Myocyte (in vitro differentiated cells): ENCODE measurements at regions not wholly inside any gene's neighbourhood (a gene's known extent, or its start where the extent isn't known, plus 50 kb on each side); places are given as distances from the start of the nearest gene placed in this dataset.
"Not testable (repeated sequence)": the region's sequence is repeated elsewhere in the genome, so short reads cannot be mapped to it uniquely, and the experiment has no call there.

Source experiments
- DNase-seq: peaks from one replicate; pipeline ENCODE4 v3.0.0-alpha.2; 2012; ENCODE audit warnings: low read depth

DNA sequence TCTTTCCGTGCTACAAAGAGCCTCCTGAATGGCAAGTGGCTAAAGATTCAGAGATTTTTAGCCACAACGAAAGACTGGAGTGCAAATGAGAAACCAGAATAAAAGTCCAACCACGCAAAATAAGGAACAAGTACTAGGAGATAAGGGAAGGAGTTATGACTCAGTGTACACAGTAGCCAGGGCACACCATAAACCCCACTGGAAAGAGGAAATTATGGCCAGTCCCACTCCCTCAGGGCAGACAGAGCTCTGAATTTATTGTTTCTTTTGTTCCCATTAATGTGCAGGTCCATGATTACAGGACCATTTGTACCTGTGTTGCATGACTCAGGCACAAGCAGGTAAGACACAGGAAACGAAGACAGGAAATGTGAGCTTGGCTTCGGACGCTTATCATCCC is 150.3 kb upstream of the PREP start:
- no peak for DNase-seq

DNA sequence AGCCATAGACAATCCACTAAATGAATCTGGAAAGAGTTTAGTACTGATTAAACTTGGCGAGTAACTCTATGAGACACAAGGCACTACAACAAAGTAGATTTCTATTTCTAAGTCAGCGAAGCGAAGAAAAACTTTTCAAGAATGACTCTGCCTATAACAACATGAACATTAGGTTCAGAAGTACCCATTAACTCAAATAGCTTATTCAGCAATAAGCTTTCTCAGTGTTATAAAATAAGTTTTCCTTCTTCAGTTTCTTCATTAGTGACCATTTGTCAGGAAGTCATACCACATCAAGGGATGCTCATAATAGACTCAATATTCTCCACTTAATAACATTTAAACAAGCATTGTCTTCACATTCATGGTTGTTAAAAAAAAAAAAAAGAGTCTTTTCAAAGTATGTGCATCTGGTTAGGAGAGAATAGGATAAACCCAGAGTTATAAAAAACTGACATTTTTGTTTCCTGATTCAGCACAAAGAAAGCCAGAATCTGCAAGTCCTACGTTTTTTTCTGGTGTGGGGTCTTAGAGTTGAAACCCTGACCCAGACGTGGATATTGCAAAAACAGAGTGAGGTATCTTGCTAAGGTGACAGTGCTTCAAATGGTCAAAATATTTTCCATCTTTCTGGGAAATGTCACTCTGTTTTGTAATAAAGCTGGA is 148.2 kb upstream of the PREP start:
- DNase-seq: no peak

DNA sequence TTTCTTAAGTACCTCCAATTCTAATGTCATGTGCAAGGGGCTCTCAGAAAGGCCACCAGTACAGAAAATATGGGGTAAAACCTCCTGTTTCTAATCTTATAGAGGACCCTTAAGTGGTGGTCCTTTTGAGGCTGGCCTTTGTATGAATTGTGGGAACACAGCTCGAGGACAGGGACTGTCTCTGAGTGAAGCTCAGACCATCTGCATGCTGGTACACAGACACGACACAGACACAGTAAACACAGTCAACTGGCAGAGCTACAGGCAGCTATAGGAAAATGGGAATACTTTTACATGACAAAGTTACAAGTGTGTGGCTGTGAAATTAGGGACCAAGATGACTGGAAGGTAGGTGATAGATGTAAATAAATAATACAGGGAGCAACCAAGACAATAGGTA is 143.9 kb upstream of the PREP start:
- no peak for DNase-seq

DNA sequence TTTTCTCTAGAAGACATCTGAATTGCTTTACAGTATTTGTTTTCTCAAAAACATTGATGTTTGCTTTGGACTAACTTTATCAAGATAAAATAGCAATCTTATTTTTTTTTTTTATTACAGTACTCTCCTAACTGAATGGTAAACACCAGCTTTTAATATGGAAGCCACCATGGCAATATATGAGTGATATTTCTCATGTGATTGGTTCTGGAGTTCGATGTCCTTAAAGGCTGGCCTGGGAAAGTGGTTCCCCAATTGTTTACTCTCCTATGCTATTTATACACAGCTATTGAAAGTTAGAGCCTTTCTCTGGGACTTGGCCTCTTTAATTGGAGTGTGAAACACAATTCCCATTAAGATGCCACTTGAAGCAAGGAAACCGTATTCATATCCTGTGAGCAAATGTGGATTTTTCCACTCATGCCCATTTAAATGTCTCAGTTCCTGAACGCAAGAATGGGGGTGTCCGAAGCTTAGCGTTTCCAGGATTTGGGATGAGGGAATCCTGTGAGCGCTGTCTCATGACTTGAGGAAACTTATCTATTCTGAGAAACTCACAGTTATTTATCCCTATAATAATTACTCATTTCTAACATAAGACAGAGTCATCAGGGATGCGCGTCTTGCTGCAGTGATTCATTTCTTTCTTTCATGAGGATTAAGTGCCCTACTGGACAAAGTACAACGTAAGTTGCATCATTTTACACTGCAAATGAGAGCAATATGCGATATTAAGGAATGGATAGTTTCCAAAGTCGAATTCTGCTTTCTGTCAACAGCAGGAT is 143.3 kb upstream of the PREP start:
- DNase-seq: peak; percentile 19

DNA sequence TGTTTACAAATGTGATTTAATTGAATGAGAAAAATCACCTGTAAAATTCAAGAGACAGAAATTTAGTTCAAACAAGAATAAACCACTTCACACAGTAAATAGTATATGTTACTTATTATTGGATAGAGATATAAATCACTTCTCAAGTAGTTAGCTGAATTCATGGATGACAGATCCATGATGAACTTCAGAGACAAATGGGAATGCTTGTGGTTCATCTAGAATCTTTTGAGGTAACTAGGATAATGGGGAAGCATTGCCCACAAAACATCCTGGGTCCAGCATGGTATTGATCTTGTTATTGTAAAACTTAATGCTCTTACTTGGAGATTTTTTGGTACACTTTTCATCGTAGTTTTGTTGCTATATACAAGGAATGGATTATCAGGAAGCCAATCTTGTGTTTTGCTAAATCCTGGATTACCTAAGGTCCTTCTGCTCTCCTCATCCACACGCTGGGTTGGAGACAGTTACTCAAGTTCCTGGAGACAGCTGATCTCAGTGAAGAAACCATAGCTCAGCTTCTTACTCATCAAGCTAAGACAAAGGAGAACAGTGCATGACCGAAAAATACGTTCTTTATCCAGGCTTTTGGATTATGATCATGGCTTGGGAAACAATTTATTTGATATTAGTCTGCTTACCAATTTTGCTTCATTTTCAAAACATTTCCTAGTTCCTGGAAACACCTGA is 142.5 kb upstream of the PREP start:
- peak; percentile 47 for DNase-seq

DNA sequence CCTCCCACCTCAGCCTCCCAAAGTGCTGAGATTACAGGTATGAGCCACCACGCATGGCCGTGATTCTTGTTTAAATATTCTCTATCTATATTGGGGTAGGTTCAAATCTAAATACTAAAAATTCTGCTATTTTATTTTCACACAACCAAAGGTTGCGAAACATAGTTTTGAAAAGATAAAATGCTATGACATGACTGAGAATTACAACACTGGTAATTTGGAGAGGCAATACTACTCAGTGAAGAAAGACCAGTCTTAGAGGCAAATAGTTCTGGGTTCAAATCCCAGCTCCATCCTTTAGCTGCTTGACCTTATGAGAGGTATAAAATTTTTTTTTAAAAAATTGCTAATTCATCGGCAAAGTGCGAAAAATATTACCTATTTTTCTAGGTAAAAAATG is 137.0 kb upstream of the PREP start:
- no peak for DNase-seq

DNA sequence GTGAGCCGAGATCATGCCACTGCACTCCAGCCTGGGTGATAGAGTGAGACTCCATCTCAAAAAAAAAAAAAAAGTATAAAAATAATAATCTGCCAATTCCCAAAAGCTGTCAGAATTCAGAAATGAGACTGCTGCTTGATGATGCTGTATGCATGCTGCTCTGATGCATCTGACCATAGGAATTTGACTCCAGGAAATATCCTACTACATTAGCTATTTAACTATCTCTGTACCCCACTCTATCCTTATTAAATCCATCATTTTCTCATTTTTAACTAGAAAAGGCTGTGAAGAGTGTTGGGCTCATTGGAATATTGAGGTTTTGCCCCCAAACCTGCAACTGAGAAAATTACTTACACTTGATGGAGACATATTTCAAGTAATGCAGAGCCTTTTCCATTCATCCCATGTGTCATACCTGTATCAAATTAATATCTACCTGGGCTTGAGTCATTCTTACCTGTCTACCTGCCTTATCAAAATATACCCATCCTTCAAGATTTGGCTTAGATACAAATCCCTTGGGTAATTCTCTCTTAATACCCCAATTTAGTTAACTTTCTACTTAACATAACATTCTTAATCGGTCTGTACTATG is 135.2 kb upstream of the PREP start:
- DNase-seq: no peak

DNA sequence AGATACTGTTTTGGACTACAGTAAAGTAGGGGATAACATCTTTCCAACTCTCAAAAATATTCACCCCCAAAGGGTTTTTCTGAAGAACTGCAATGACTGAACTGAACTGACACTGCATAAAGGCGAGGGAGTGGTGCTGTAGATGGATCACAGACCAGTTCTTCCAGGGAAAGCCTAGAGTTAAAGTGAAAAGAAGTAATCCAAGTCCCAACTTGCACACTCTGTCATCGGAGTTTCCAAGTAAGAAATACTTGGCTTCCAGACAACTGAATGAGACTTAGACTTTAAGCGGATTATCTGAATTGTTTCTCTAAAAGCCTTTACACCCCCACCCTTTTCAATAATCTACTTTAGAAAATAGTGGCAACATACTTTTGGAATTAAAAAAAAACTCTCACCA is 134.1 kb upstream of the PREP start:
- DNase-seq: no peak

DNA sequence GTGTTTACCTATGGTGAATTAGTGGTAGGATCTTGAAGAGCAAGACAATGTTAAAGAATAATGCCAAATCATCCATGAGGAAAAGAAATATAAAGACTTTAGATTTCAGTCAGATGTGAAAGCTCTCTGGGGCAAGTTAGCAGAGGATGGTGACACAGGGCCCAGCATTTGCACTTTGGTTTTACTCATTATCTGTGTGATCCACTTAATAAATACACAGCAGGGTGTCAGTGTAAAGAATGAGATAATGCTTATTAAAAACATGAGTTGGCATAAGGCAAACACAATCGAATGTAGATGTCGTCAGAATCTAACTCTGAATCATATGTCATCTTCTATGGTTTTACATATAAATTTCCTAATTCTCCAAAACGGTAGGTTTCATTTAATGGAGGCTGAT is 130.4 kb upstream of the PREP start:
- DNase-seq: no peak

DNA sequence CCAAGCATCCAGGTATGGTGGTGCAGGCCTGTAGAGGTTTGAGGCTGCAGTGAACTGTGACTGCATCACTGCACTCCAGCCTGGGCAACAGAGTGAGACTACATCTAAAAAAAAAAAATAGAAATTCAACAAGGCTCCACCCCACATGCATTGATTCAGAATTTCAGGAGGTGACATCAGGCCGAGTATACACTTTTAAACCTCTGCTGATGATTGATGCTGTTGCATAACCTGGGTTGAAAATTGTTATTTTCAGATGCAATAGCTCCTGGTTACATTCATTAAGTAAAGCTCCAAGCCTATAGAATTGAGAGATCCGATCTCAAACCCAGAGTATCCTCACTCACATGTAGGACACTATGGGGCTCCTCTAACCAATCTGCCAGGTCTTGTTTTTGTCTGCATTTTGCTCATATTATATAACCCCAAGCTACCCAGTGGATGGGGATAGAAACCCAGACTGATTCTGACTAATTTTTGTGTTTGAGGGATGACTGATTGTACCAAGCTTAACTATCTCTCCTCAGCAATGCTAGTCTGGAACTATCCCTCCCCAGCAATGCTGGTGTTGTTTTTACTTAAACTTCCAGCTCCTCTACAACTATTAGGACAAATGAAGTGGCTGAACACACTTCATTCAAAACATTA is 123.5 kb upstream of the PREP start:
- no peak for DNase-seq

DNA sequence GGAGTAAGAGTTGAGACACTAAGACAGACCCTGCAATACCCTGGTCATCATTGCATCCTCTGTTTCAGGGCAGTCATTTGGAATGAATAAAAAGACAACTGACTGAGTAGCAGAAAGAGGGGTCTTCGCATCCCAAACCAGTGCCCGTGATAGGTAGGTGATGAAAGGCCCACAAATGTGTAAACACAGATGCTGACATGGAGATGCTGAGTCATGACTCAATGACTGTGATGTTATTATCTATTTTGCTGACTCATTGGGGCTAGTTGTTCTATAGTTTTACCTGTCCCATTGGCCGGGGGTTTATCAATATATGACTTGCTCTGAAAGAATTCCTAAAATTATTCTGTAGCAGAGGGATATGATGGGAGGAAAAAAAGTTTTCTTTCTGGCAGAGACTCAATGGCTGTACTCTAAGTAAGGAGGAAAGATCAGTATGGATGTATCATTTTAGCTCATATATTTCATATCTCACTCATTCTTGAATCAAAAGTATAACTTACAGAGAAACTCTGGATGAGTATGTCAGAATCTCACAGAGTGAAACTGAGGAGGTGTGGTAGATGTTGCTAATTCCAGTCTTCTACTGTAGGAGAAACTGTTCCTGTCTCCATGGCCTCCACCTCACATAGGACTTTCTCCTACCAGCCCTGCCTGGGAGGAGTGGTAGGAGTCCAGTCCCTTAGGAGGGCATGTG is 119.9 kb upstream of the PREP start:
- no peak for DNase-seq

DNA sequence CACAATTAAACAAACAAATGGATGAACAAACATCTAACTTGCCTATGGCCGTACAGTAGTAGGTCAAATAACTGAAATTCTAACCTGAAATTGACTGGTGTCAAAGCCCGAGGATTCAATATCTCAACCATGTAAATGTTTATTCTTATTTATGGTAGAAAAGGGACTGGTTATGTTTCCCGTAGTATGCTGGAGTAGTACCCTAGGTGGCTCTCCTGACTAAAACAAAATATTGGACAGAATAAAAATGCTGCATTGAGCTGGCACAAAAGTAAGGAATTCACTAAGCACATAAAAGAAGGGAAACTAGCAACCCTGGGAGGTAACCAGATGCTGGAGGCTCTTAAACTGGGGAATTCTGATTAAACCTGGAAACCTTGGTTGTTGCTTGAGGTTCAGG is 117.1 kb upstream of the PREP start:
- no peak for DNase-seq

DNA sequence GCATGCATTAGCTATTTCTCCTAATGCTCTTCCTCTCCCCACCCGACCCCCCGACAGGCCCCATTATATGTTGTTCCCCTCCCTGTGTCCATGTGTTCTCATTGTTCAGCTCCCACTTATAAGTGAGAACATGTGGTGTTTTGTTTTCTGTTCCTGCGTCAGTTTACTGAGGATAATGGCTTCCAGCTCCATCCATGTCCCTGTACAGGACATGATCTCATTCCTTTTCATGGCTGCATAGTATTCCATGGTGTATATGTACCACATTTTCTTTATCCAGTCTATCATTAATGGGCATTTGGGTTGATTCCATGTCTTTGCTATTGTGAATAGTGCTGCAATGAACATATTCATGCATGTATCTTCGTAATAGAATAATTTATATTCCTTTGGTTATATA is 116.1 kb upstream of the PREP start:
- DNase-seq: not testable (repeated sequence)

DNA sequence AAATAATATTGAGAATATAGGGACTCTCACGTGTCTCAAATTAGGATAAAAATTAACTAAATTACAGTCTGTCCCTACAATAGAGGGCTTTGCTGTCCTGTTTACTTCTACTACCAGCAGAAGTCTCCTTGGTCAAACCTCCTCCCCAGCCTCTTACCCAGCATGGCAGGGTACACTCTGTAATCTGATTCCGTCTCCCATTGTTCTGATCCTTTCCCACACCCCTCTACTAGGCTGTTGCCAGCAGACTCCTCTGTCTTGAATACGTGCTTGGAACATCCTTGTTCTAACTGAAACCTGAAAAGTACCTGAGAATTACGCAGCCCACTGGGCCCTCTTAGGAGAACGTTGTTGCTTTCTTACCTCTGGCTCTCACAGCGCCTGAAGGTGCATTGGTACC is 112.2 kb upstream of the PREP start:
- DNase-seq: no peak

DNA sequence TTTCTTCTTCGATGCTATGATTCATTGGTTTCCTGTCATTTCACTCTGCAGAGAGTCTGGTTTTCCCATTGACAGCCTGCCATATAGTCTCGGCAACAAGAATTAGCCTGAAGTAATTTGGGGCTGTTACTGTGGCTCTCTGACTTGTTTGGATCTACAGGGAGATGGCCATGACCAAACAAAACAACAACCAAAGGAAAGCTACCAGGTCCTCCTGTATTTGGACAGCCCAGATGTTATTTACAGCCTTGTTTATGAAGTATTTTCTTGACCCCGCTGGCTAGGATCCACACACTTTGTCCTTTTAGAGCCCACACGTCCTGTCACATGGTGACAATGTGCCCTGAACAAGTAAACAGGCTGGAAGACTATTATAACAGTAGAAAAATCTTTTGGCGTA is 111.4 kb upstream of the PREP start:
- no peak for DNase-seq

DNA sequence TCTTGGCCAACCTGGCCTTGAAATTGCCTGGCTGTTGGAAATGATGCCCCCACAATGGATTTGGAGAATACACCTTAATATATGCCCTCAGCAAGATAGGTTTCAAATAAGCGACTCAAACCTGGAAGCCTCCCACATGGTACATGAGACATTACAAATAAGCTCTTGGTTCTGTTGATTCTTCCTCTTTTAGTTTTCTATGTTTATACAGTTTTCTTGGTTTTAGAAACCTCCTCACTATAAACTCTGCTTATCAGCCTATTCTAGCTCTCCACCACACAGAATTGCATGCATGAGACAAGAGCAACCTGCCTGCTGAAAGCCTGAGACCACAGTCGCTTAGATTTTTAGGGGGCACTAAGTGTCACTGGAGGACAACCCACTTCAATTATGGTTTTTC is 108.8 kb upstream of the PREP start:
- DNase-seq: no peak

DNA sequence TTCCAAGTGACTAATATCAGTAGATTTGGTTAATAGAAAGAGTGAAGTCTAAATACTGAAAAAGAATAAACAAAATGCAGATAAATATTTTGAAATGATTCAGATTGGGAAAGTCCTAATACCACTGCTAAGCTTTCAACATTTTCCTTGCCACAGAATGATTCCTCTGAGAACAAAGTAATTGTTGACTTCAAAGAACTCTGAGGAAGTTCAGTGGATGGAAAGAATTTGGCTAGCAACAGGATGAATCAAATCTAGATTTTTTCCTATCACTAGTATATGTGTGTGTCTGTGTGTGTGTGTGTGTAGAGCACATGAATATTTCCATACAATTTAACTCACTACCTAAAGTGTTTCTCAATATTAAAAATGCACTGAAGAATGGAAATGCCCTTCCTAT is 107.9 kb upstream of the PREP start:
- DNase-seq: no peak

DNA sequence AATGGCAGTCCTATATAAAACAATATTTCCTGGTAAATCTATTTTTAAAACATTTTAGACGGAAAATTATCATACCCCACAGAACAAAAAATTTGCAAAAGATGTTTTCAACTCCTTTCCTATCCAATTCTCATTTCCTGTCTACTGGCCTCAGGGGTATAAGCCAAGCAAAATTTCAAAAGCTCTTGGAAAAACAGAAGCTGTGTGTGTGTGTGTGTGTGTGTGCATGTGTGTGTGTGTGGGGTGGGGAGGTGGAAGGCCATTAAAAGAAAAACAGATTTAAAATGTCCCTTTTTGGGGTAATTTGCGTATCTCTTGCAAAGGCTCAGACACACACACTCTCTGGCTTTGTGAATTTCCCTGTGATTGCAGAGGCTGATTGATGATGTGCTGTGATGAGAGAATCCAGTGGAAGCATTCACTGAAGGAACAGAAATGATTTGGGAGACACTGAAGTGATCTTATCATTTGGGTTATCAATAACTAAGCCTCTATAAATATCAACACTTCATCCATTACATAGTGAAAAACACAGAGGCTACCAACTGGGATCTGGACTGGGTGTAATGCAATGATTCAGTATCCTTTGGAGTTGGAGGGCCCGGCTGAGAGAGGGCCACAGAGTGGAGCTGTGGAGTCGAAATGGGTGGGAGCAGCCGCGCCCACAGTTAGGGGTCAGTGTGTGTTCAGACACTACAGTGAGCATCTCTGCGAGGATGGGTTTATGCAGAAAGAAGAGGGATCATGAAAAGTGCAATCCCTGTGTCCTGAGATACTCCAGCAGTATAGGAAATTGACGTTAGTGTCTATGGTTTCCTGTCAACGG is 106.8 kb upstream of the PREP start:
- peak; percentile 26 for DNase-seq

DNA sequence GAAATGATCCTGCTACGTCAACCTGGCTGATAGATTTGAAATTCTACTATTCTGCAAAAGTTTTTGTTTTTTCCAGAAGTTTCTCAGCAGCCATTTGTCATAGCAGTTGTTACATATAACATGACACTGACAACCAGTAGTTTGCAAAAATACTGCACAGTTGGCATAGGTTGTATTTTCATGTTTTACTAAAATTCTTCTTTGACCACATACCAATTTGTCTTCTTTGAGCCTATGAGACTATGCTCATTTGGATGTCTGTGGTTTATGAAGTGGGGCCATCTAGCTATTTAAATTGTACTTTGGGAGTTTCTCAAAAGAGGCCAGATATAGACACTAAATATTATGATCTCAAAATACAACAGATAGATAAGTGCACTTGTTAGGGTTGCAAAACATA is 104.9 kb upstream of the PREP start:
- peak; percentile 39 for DNase-seq

DNA sequence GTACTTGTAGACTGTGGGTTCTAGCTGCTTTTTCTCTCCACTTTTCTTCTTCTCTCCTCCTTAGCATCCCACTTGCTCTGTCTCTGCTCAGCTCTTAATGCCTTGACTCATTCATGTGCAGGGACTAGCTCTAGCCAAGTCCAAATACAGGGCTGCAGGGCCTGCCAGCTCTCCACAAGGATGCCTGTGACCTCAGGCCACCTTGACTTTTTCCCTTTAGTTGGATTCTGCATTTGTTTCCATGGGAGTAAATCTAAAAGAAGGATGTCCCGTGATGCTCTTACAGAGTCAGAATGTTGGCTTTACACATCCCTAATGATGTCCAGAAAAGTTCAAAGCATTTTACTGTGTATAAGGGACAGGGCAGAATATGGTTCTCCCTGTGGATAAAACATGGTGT is 101.8 kb upstream of the PREP start:
- no peak for DNase-seq
